ENCODE measurements at regions not wholly inside any gene's neighbourhood (a gene's known extent, or its start where the extent isn't known, plus 50 kb on each side); places are given as distances from the start of the nearest gene placed in this dataset.
"Not testable (repeated sequence)": the region's sequence is repeated elsewhere in the genome, so short reads cannot be mapped to it uniquely, and the experiment has no call there.

- not testable (repeated sequence) for H2BK12ac ChIP-seq (ENCODE audit: insufficient read length, low read depth, low read length); H3K27me3 ChIP-seq (ENCODE audit: insufficient read depth, low read length); H3K4ac ChIP-seq (ENCODE audit: low read depth, low read length); H3K9me3 ChIP-seq (ENCODE audit: control insufficient read depth, low read depth, low read length); H2AK5ac ChIP-seq (ENCODE audit: insufficient read length, low read length); H4K5ac ChIP-seq (ENCODE audit: insufficient read length, low read depth, low read length); H2BK15ac ChIP-seq (ENCODE audit: low read depth, low read length); H3K18ac ChIP-seq (ENCODE audit: insufficient read length, low read depth, low read length); H3T11ph ChIP-seq (ENCODE audit: low read length); H3K23me2 ChIP-seq (ENCODE audit: insufficient read length, low read depth, low read length, poor library complexity, severe bottlenecking); H3K79me1 ChIP-seq (ENCODE audit: insufficient read depth, low read depth, low read length, poor library complexity, severe bottlenecking); H2BK120ac ChIP-seq (ENCODE audit: low read depth, low read length, poor library complexity, severe bottlenecking); H3K4me1 ChIP-seq (ENCODE audit: insufficient read depth, low read length); H3K23ac ChIP-seq (ENCODE audit: insufficient read length, low read depth, low read length); H3K9ac ChIP-seq (ENCODE audit: extremely low read depth, insufficient read length, low read length); H2BK5ac ChIP-seq (ENCODE audit: insufficient read length, low read length); H3K14ac ChIP-seq (ENCODE audit: insufficient read depth, low read length); H3K4me1 Mint-ChIP-seq; H3K79me2 ChIP-seq (ENCODE audit: insufficient read depth, low read length); H3K9me3 Mint-ChIP-seq; H3K27ac ChIP-seq (ENCODE audit: insufficient read length, low read depth, low read length); H4K20me1 ChIP-seq (ENCODE audit: control insufficient read depth, insufficient read depth, insufficient read length); DNase-seq; H2BK20ac ChIP-seq (ENCODE audit: low read depth, low read length, poor library complexity, severe bottlenecking); H3K56ac ChIP-seq (ENCODE audit: insufficient read length, low read depth, low read length); H3K27ac Mint-ChIP-seq; H4K91ac ChIP-seq (ENCODE audit: insufficient read length, low read depth, low read length); H2AFZ ChIP-seq (ENCODE audit: low read length); H3K4me2 ChIP-seq (ENCODE audit: insufficient read depth, insufficient read length, low read length); H3K27me3 Mint-ChIP-seq (ENCODE audit: low read depth); H3K36me3 Mint-ChIP-seq (ENCODE audit: insufficient read depth in 1 of 3, low read depth in 3 of 3); H3K4me3 Mint-ChIP-seq; H4K8ac ChIP-seq (replicated peaks; ENCODE audit: insufficient read length, low read depth, low read length)
- WGBS (ENCODE audit: extremely low coverage, insufficient read length, low lambda C conversion rate): no CpG with 5 or more reads among the region's 6 CpGs
Measured at GRCh38 chr1:144538736-144539135, 54.0 kb upstream of the PPIAL4F start.

GRCh38 chr1:144539191-144539960 is 53.3 kb upstream of the PPIAL4F start:
- not testable (repeated sequence) for H2AFZ ChIP-seq (ENCODE audit: low read length); H3K4me3 Mint-ChIP-seq; H3K14ac ChIP-seq (ENCODE audit: insufficient read depth, low read length); H2BK12ac ChIP-seq (ENCODE audit: insufficient read length, low read depth, low read length); H4K91ac ChIP-seq (ENCODE audit: insufficient read length, low read depth, low read length); H3K9me3 Mint-ChIP-seq; H3K36me3 Mint-ChIP-seq (ENCODE audit: insufficient read depth in 1 of 3, low read depth in 3 of 3); H3K4me1 ChIP-seq (ENCODE audit: insufficient read depth, low read length); H3K4ac ChIP-seq (ENCODE audit: low read depth, low read length); H4K5ac ChIP-seq (ENCODE audit: insufficient read length, low read depth, low read length); H2BK5ac ChIP-seq (ENCODE audit: insufficient read length, low read length); H3K27ac ChIP-seq (ENCODE audit: insufficient read length, low read depth, low read length); H3K79me2 ChIP-seq (ENCODE audit: insufficient read depth, low read length); H3K4me1 Mint-ChIP-seq; H2BK15ac ChIP-seq (ENCODE audit: low read depth, low read length); H3K4me2 ChIP-seq (ENCODE audit: insufficient read depth, insufficient read length, low read length); H3K27me3 Mint-ChIP-seq (ENCODE audit: low read depth); H3K9me3 ChIP-seq (ENCODE audit: control insufficient read depth, low read depth, low read length); H3K27me3 ChIP-seq (ENCODE audit: insufficient read depth, low read length); H3K9ac ChIP-seq (ENCODE audit: extremely low read depth, insufficient read length, low read length); H2AK5ac ChIP-seq (ENCODE audit: insufficient read length, low read length); H3K18ac ChIP-seq (ENCODE audit: insufficient read length, low read depth, low read length); H3K27ac Mint-ChIP-seq; H2BK20ac ChIP-seq (ENCODE audit: low read depth, low read length, poor library complexity, severe bottlenecking); DNase-seq; H3T11ph ChIP-seq (ENCODE audit: low read length); H4K8ac ChIP-seq (replicated peaks; ENCODE audit: insufficient read length, low read depth, low read length); H3K23me2 ChIP-seq (ENCODE audit: insufficient read length, low read depth, low read length, poor library complexity, severe bottlenecking); H3K23ac ChIP-seq (ENCODE audit: insufficient read length, low read depth, low read length); H3K79me1 ChIP-seq (ENCODE audit: insufficient read depth, low read depth, low read length, poor library complexity, severe bottlenecking); H2BK120ac ChIP-seq (ENCODE audit: low read depth, low read length, poor library complexity, severe bottlenecking); H4K20me1 ChIP-seq (ENCODE audit: control insufficient read depth, insufficient read depth, insufficient read length); H3K56ac ChIP-seq (ENCODE audit: insufficient read length, low read depth, low read length)
- WGBS (ENCODE audit: extremely low coverage, insufficient read length, low lambda C conversion rate): no CpG with 5 or more reads among the region's 37 CpGs

Measured in H9 (cell line).